A549 (cell line): ENCODE measurements at regions not wholly inside any gene's neighbourhood (a gene's known extent, or its start where the extent isn't known, plus 50 kb on each side); places are given as distances from the start of the nearest gene placed in this dataset.

ENCODE experiments used
- ATAC-seq, 2 experiments: fragments of 200-7000 bp in 1 of 2; fragments of >200 bp in 1 of 2; cut with Nextera tagmentation in 1 of 2; cut with Tn5 transposase in 1 of 2; 3 replicates each; pipeline versions ENCODE4 v1.8.0 to v1.9.1; 2018 to 2020; ENCODE audit warnings: mild to moderate bottlenecking in 1 of 2, moderate library complexity in 1 of 2
- CTCF ChIA-PET: fragments of 300-600 bp; sonication (Branson Sonifier 250); formaldehyde crosslinking; extraction: SDS; loops from one replicate; lab custom pipeline; 2021; ENCODE audit warnings: antibody characterized with exemption, inconsistent platforms; lab: Yijun Ruan, JAX
- POLR2A ChIA-PET: fragments of 350-600 bp; formaldehyde crosslinking; extraction: SDS; loops from one replicate; lab custom pipeline; 2021; ENCODE audit warnings: antibody characterized with exemption, inconsistent platforms; lab: Yijun Ruan, JAX
- DNase-seq, 2 experiments: peaks; one replicate each; pipeline versions ENCODE4 v3.0.0 to v3.0.0-alpha.2; 2011 to 2016; ENCODE audit warnings: low read depth in 1 of 2, low spot score in 1 of 2
- FAIRE-seq: peaks from 2 replicates; lab custom pipeline; 2011; peaks lifted over from hg19 to GRCh38; lab: Jason Lieb, UNC
- H3K27ac ChIP-seq, 2 experiments: fragments of >200 bp; sonication (Bioruptor Twin); formaldehyde crosslinking; 3 replicates each; pipeline ENCODE4 v1.5.1; 2016 to 2017
- H3K4me1 ChIP-seq: fragments of >200 bp; sonication (Bioruptor Twin); formaldehyde crosslinking; 3 replicates; pipeline ENCODE4 v1.6.1; 2016
- H3K4me2 ChIP-seq: fragments of >200 bp; sonication (Bioruptor Twin); formaldehyde crosslinking; 3 replicates; pipeline ENCODE4 v1.6.1; 2016
- H3K4me3 ChIP-seq: fragments of >200 bp; sonication (Bioruptor Twin); formaldehyde crosslinking; 3 replicates; pipeline ENCODE4 v1.5.1; 2016
- H3K9me3 ChIP-seq: fragments of >200 bp; sonication (Bioruptor Twin); formaldehyde crosslinking; 3 replicates; pipeline ENCODE4 v1.6.1; 2016
- BHLHE40 ChIP-seq: IDR thresholded peaks from 2 replicates; pipeline ENCODE4 v1.6.1; 2012; ENCODE audit warnings: low read depth, low read length, inconsistent platforms
- CBX8 ChIP-seq: fragments of 200-600 bp; sonication (generic); IDR thresholded peaks from 2 replicates; pipeline ENCODE4 v1.6.1; 2016
- CHD2 ChIP-seq: fragments of 150-350 bp; IDR thresholded peaks from 2 replicates; pipeline ENCODE4 v1.6.1; 2014; ENCODE audit warnings: low read length; ENCODE audit not compliant: partially characterized antibody
- EHF ChIP-seq: fragments of 250-450 bp; sonication (Bioruptor Pico); IDR thresholded peaks from 2 replicates; pipeline ENCODE4 v1.5.0; 2020; ENCODE audit warnings: mild to moderate bottlenecking
- EHMT2 ChIP-seq: fragments of 200-600 bp; sonication (generic); IDR thresholded peaks from 2 replicates; pipeline ENCODE4 v1.6.1; 2016; ENCODE audit warnings: antibody characterized with exemption, low read depth, mild to moderate bottlenecking, moderate library complexity
- EP300 ChIP-seq, 2 experiments: fragments of >200 bp; sonication (Bioruptor Twin); formaldehyde crosslinking; IDR thresholded peaks; 2 replicates in 1 of 2; 3 replicates in 1 of 2; pipeline ENCODE4 v1.6.1; 2016 to 2017
- GATA3 ChIP-seq: IDR thresholded peaks from 2 replicates; pipeline ENCODE4 v1.6.1; 2012; ENCODE audit warnings: borderline replicate concordance
- HEYL ChIP-seq: fragments of 250-450 bp; sonication (Bioruptor Pico); IDR thresholded peaks from 2 replicates; pipeline ENCODE4 v1.8.0; 2021; ENCODE audit warnings: mild to moderate bottlenecking, moderate library complexity
- HOXA7 ChIP-seq: fragments of 250-450 bp; sonication (Bioruptor Pico); IDR thresholded peaks from 2 replicates; pipeline ENCODE4 v1.5.0; 2020; ENCODE audit warnings: mild to moderate bottlenecking, moderate library complexity
- HOXB13 ChIP-seq: fragments of 250-450 bp; sonication (Bioruptor Pico); IDR thresholded peaks from 2 replicates; pipeline ENCODE4 v1.5.0; 2020; ENCODE audit warnings: low read depth, mild to moderate bottlenecking, moderate library complexity
- JUN ChIP-seq, 2 experiments: fragments of >200 bp; sonication (Bioruptor Twin); formaldehyde crosslinking; IDR thresholded peaks; 2 replicates in 1 of 2; 3 replicates in 1 of 2; pipeline ENCODE4 v1.6.1; 2016 to 2017
- JUNB ChIP-seq: fragments of >200 bp; sonication (Bioruptor Twin); formaldehyde crosslinking; IDR thresholded peaks from 2 replicates; pipeline ENCODE4 v1.6.1; 2016
- KDM1A ChIP-seq: fragments of 200-600 bp; sonication (generic); IDR thresholded peaks from 2 replicates; pipeline ENCODE4 v1.6.1; 2016; ENCODE audit warnings: low read depth, mild to moderate bottlenecking
- MYC ChIP-seq: IDR thresholded peaks from 2 replicates; pipeline ENCODE4 v1.6.1; 2012; ENCODE audit warnings: mild to moderate bottlenecking, inconsistent platforms, low read length, improper control_type of control experiment, borderline replicate concordance
- RAD21 ChIP-seq, 2 experiments: fragments of >200 bp in 1 of 2; sonication (Bioruptor Twin) in 1 of 2; formaldehyde crosslinking in 1 of 2; IDR thresholded peaks in 1 of 2; conservative IDR thresholded peaks in 1 of 2; 2 replicates in 1 of 2; 3 replicates in 1 of 2; pipeline ENCODE4 v1.6.1; 2012 to 2018; ENCODE audit warnings: inconsistent platforms in 1 of 2
- RCOR1 ChIP-seq: fragments of 150-350 bp; IDR thresholded peaks from 2 replicates; pipeline ENCODE4 v1.6.1; 2014; ENCODE audit warnings: antibody characterized with exemption, low read length, low read depth
- RNF2 ChIP-seq: fragments of 200-600 bp; sonication (generic); IDR thresholded peaks from 2 replicates; pipeline ENCODE4 v1.6.1; 2016; ENCODE audit warnings: low read depth, mild to moderate bottlenecking, antibody characterized with exemption, moderate library complexity, borderline replicate concordance
- SMC3 ChIP-seq: fragments of >200 bp; sonication (Bioruptor Twin); formaldehyde crosslinking; IDR thresholded peaks from 3 replicates; pipeline ENCODE4 v1.6.1; 2018; ENCODE audit warnings: inconsistent platforms
- SREBF2 ChIP-seq: fragments of 450-650 bp; IDR thresholded peaks from 2 replicates; pipeline ENCODE4 v1.6.1; 2014; ENCODE audit warnings: mild to moderate bottlenecking, moderate library complexity
- TFCP2L1 ChIP-seq: fragments of 250-450 bp; sonication (Bioruptor Pico); IDR thresholded peaks from 2 replicates; pipeline ENCODE4 v1.5.0; 2021; ENCODE audit warnings: mild to moderate bottlenecking
- TP53 ChIP-seq: fragments of 250-450 bp; sonication (Bioruptor Pico); IDR thresholded peaks from 2 replicates; pipeline ENCODE4 v1.5.0; 2021; ENCODE audit warnings: mild to moderate bottlenecking, moderate library complexity
- ZC3H11A ChIP-seq: fragments of 450-650 bp; IDR thresholded peaks from 2 replicates; pipeline ENCODE4 v1.6.1; 2014; ENCODE audit warnings: antibody characterized with exemption, mild to moderate bottlenecking
- ZSCAN20 ChIP-seq: fragments of 250-450 bp; sonication (Bioruptor Pico); IDR thresholded peaks from 2 replicates; pipeline ENCODE4 v1.8.0; 2022; ENCODE audit warnings: mild to moderate bottlenecking, moderate library complexity
- WGBS: methylation state at CpG from one replicate; pipeline ENCODE4 v1.1.6; 2017; ENCODE audit errors: missing lambda C conversion rate; 5-methylcytosine and 5-hydroxymethylcytosine counted together
- TF ChIP-seq, protein P1 (sequence below): fragments of >200 bp; sonication (Bioruptor Twin); formaldehyde crosslinking; IDR thresholded peaks from 3 replicates; pipeline ENCODE4 v1.6.1; 2016

GRCh38 chr16:9595393-9595792, 503.9 kb downstream of the HAPSTR1 start:
- DNase-seq = no peak
- ChIA-PET POLR2A (no interaction called here), CTCF (no interaction called here)
- ATAC-seq = no peak
- no peak overlapping the region for H3K4me2 ChIP-seq
- no peak overlapping the region for H3K4me3 ChIP-seq
- H3K9me3 ChIP-seq = no peaks in the 10 kb centered on the region
- no peaks in the 10 kb centered on the region for H3K4me1 ChIP-seq
- no peak for TF ChIP-seq SREBF2
- no peak for TF ChIP-seq KDM1A
- TF ChIP-seq, protein P1, sequence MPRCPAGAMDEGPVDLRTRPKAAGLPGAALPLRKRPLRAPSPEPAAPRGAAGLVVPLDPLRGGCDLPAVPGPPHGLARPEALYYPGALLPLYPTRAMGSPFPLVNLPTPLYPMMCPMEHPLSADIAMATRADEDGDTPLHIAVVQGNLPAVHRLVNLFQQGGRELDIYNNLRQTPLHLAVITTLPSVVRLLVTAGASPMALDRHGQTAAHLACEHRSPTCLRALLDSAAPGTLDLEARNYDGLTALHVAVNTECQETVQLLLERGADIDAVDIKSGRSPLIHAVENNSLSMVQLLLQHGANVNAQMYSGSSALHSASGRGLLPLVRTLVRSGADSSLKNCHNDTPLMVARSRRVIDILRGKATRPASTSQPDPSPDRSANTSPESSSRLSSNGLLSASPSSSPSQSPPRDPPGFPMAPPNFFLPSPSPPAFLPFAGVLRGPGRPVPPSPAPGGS = no peak
- TF ChIP-seq CBX8 = no peak
- no peak for FAIRE-seq
- WGBS = 7% methylated on average over 3 of the region's 3 CpGs
- no peak overlapping the region for H3K27ac ChIP-seq

- no peak overlapping the region for H3K27ac ChIP-seq
- CTCF ChIA-PET = interaction anchor here (0.7 kb wide), 1 partner anchor 544 kb away, joined by 3 read pairs; no protein-coding TSS in a partner anchor
- TF ChIP-seq JUNB = no peak
- TF ChIP-seq EHF (CRISPR knock-in tag) = no peak
- TF ChIP-seq CHD2 = no peak
- no peak for TF ChIP-seq BHLHE40
- no peak for TF ChIP-seq HEYL
- TF ChIP-seq TFCP2L1 (CRISPR knock-in tag) = no peak
- TF ChIP-seq RAD21 (conservative IDR thresholded peaks at IDR 0.05 in 1 of 2, IDR thresholded peaks at IDR 0.05 in 1 of 2) = no peak
- TF ChIP-seq SMC3 = no peak
- TF ChIP-seq EHMT2 = no peak
- TF ChIP-seq HOXA7 = no peak
- no peak for TF ChIP-seq EP300 (IDR thresholded peaks at IDR 0.05)
- no peak for TF ChIP-seq HOXB13 (CRISPR knock-in tag)
- TF ChIP-seq GATA3 = no peak
- no peak for TF ChIP-seq JUN (IDR thresholded peaks at IDR 0.05)
- no peak for TF ChIP-seq RNF2
- TF ChIP-seq TP53 (CRISPR knock-in tag) = no peak
- no peak for TF ChIP-seq RCOR1
- TF ChIP-seq ZSCAN20 = no peak
- TF ChIP-seq, all 56 proteins: peak for 0
- H3K4me3 ChIP-seq = no peak overlapping the region
- WGBS = 4% methylated on average over 4 of the region's 4 CpGs
- FAIRE-seq = no peak
- no peak for DNase-seq
- ATAC-seq = no peak
- no peak overlapping the region for H3K4me2 ChIP-seq
- no peaks in the 10 kb centered on the region for H3K9me3 ChIP-seq
- POLR2A ChIA-PET = no interaction called here
- H3K4me1 ChIP-seq = no peaks in the 10 kb centered on the region
These were observed 505.3 kb downstream of the HAPSTR1 start for GRCh38 chr16:9596788-9597187.

- no peak for TF ChIP-seq SREBF2
- TF ChIP-seq ZC3H11A = no peak
- TF ChIP-seq MYC = no peak
- no peak for FAIRE-seq
- Histone ChIP-seq H3K27ac (no peak overlapping the region), H3K4me1 (no peaks in the 10 kb centered on the region), H3K9me3 (no peaks in the 10 kb centered on the region), H3K4me3 (no peak overlapping the region), H3K4me2 (no peak overlapping the region)
- ChIA-PET CTCF (no interaction called here), POLR2A (no interaction called here)
- no peak for ATAC-seq
- 25% methylated on average over 9 of the region's 9 CpGs for WGBS
- DNase-seq = no peak
These were observed 506.7 kb downstream of the HAPSTR1 start for GRCh38 chr16:9597967-9598730.
